ENCODE measurements at regions not wholly inside any gene's neighbourhood (a gene's known extent, or its start where the extent isn't known, plus 50 kb on each side); places are given as distances from the start of the nearest gene placed in this dataset.

DNA sequence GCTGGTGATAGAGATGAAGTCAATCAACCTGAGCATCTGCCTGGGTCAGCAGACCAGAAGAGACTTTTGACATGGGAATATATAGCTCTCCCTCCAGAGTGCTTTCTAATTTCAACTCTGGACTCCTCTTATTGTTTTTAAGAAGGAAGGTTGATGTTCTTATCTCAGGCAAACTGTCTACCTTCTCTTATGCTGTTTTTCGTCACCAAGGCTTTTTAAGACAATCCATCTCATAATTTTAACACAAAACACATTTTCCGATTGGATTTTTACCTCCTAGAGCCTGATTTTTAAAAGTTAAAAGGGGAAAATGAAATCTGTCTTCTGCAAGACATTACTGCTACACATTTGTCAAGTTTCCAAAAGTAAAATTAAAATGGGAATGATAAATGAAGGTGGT lies 368.7 kb upstream of the MIS18BP1 start:
- no peaks in the 10 kb centered on the region for H3K4me1 Mint-ChIP-seq
- no peaks in the 10 kb centered on the region for H3K4me1 ChIP-seq (ENCODE audit: control insufficient read depth, insufficient read depth, low read length)
- H3K36me3 Mint-ChIP-seq, result no peaks in the 10 kb centered on the region
- intact Hi-C loops (cut with micrococcal nuclease), result no loop called here
- TF ChIP-seq, protein P1, sequence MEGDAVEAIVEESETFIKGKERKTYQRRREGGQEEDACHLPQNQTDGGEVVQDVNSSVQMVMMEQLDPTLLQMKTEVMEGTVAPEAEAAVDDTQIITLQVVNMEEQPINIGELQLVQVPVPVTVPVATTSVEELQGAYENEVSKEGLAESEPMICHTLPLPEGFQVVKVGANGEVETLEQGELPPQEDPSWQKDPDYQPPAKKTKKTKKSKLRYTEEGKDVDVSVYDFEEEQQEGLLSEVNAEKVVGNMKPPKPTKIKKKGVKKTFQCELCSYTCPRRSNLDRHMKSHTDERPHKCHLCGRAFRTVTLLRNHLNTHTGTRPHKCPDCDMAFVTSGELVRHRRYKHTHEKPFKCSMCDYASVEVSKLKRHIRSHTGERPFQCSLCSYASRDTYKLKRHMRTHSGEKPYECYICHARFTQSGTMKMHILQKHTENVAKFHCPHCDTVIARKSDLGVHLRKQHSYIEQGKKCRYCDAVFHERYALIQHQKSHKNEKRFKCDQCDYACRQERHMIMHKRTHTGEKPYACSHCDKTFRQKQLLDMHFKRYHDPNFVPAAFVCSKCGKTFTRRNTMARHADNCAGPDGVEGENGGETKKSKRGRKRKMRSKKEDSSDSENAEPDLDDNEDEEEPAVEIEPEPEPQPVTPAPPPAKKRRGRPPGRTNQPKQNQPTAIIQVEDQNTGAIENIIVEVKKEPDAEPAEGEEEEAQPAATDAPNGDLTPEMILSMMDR (IDR thresholded peaks at IDR 0.05), result no peak
- H3K27me3 Mint-ChIP-seq (ENCODE audit: low read depth in 2 of 2), result no peaks in the 10 kb centered on the region
- no peaks in the 10 kb centered on the region for H3K36me3 ChIP-seq (ENCODE audit: control insufficient read depth, insufficient read depth, low read length)
- no peak overlapping the region for H3K4me3 Mint-ChIP-seq
- no peak overlapping the region for H3K27ac Mint-ChIP-seq
- H3K4me3 ChIP-seq (ENCODE audit: low read length), result no peak overlapping the region
- no CpG with 5 or more reads among the region's 2 CpGs for WGBS (ENCODE audit: insufficient coverage)
- no peaks in the 10 kb centered on the region for H3K27me3 ChIP-seq (ENCODE audit: control insufficient read depth, insufficient read depth, low read length)
- H3K9me3 ChIP-seq (ENCODE audit: control insufficient read depth, insufficient read depth, low read length), result peaks cover 4% of the 10 kb centered on the region
- no peak for DNase-seq
- ATAC-seq, result no peak
- no peak overlapping the region for H3K27ac ChIP-seq (ENCODE audit: low read length)
- H3K9me3 Mint-ChIP-seq, result peaks cover 20 to 24% of the 10 kb centered on the region in 2 donors

DNA sequence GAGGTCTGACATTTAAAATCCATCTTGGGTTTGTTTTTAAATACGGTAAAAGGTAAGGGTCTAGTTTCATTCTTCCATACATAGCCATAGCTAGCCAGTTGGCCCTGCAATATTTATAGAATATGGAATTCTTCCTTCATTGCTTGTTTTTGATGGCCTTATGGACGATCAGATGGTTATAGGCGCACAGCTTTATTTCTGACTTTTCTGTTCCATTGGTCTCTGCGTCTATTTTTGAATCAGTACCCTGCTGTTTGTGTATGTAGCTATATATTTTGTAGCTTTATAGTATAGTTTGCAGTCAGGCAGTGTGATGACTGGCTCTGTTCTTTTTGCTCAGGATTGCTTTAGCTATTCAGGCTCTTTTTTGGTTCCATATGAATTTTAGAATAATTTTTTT lies 366.8 kb upstream of the MIS18BP1 start:
- WGBS (ENCODE audit: insufficient coverage), result 73% methylated on average over 3 of the region's 4 CpGs
- Mint-ChIP-seq H3K4me3 (no peak overlapping the region), H3K27ac (no peak overlapping the region), H3K36me3 (no peaks in the 10 kb centered on the region), H3K9me3 (peaks cover 15 to 17% of the 10 kb centered on the region in 2 donors), H3K27me3 (ENCODE audit: low read depth in 2 of 2) (no peaks in the 10 kb centered on the region), H3K4me1 (no peaks in the 10 kb centered on the region)
- H3K4me3 ChIP-seq (ENCODE audit: low read length), result no peak overlapping the region
- no peaks in the 10 kb centered on the region for H3K27me3 ChIP-seq (ENCODE audit: control insufficient read depth, insufficient read depth, low read length)
- H3K4me1 ChIP-seq (ENCODE audit: control insufficient read depth, insufficient read depth, low read length), result no peaks in the 10 kb centered on the region
- no peaks in the 10 kb centered on the region for H3K36me3 ChIP-seq (ENCODE audit: control insufficient read depth, insufficient read depth, low read length)
- no peak for DNase-seq
- intact Hi-C loops (cut with micrococcal nuclease), result no loop called here
- no peak for ATAC-seq
- no peak overlapping the region for H3K27ac ChIP-seq (ENCODE audit: low read length)
- TF ChIP-seq, protein P1 (IDR thresholded peaks at IDR 0.05), result no peak
- peaks cover 5% of the 10 kb centered on the region for H3K9me3 ChIP-seq (ENCODE audit: control insufficient read depth, insufficient read depth, low read length)

DNA sequence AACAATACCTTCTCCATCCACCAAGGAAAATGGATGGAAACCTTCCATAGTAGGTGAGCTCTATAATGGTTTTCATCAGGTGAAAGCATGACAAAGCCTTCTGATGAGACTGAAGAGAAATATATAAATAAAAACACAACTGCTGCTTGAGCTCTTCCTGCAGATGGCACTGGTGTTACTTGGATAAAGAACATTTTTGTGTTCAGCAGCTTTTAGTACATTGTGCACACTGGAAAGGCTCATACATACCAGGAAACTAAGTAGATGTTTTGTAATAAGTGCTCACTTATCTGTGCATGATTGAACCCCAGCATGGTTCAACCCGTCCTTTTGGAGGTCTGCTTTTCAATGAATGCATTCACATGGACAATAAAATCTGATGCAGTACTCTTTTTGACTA lies 357.3 kb upstream of the MIS18BP1 start:
- Histone ChIP-seq H3K9me3 (ENCODE audit: control insufficient read depth, insufficient read depth, low read length) (no peaks in the 10 kb centered on the region), H3K36me3 (ENCODE audit: control insufficient read depth, insufficient read depth, low read length) (no peaks in the 10 kb centered on the region), H3K27me3 (ENCODE audit: control insufficient read depth, insufficient read depth, low read length) (no peaks in the 10 kb centered on the region), H3K27ac (ENCODE audit: low read length) (no peak overlapping the region), H3K4me1 (ENCODE audit: control insufficient read depth, insufficient read depth, low read length) (no peaks in the 10 kb centered on the region), H3K4me3 (ENCODE audit: low read length) (no peak overlapping the region)
- ATAC-seq (no peak), DNase-seq (no peak)
- 73% methylated on average over 1 of the region's 1 CpG for WGBS (ENCODE audit: insufficient coverage)
- no peaks in the 10 kb centered on the region for H3K36me3 Mint-ChIP-seq
- TF ChIP-seq, protein P1 (IDR thresholded peaks at IDR 0.05), result no peak
- H3K4me3 Mint-ChIP-seq, result no peak overlapping the region
- H3K27ac Mint-ChIP-seq, result no peak overlapping the region
- intact Hi-C loops (cut with micrococcal nuclease), result no loop called here
- H3K27me3 Mint-ChIP-seq (ENCODE audit: low read depth in 2 of 2), result no peaks in the 10 kb centered on the region
- peaks cover 0 to 9% of the 10 kb centered on the region in 2 donors for H3K9me3 Mint-ChIP-seq
- H3K4me1 Mint-ChIP-seq, result no peaks in the 10 kb centered on the region

DNA sequence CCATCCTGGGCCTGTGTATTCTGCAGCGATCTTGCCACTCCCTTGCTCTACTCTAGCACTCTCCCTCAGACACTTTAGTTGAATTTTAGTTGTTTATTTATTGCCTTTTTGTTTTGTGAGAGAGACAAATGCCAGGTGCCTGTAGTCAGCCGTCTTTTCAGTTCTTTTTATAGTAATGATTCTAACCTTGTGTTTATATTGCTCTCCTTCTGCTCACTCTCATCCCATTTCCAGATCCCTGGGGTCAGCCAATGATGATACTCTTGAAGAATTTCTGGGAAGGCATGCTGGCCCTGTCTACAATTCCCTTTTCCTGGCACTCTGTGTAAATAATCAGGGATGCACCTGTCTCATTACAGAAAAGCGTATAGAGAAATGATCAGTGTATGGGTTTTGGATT lies 334.1 kb upstream of the MIS18BP1 start:
- Mint-ChIP-seq H3K9me3 (peaks cover 19 to 36% of the 10 kb centered on the region in 2 donors), H3K36me3 (peaks cover 27% of the 10 kb centered on the region)

More for the DNA sequence above, 334.1 kb upstream of the MIS18BP1 start:
- Histone ChIP-seq H3K4me3 (ENCODE audit: low read length) (no peak overlapping the region), H3K4me1 (ENCODE audit: control insufficient read depth, insufficient read depth, low read length) (no peaks in the 10 kb centered on the region), H3K27me3 (ENCODE audit: control insufficient read depth, insufficient read depth, low read length) (no peaks in the 10 kb centered on the region), H3K9me3 (ENCODE audit: control insufficient read depth, insufficient read depth, low read length) (peaks cover 25% of the 10 kb centered on the region), H3K36me3 (ENCODE audit: control insufficient read depth, insufficient read depth, low read length) (no peaks in the 10 kb centered on the region), H3K27ac (ENCODE audit: low read length) (no peak overlapping the region)
- intact Hi-C loops (cut with micrococcal nuclease), result no loop called here
- Mint-ChIP-seq H3K4me3 (no peak overlapping the region), H3K27ac (no peak overlapping the region), H3K27me3 (ENCODE audit: low read depth in 2 of 2) (no peaks in the 10 kb centered on the region), H3K4me1 (no peaks in the 10 kb centered on the region)
- TF ChIP-seq, protein P1 (IDR thresholded peaks at IDR 0.05), result no peak
- 86% methylated on average over 2 of the region's 3 CpGs for WGBS (ENCODE audit: insufficient coverage)
- ATAC-seq (no peak), DNase-seq (no peak)
